NCI-H1417 treated with DMSO at 0.1 percent for 48 hours (cell line): ENCODE measurements at regions not wholly inside any gene's neighbourhood (a gene's known extent, or its start where the extent isn't known, plus 50 kb on each side); places are given as distances from the start of the nearest gene placed in this dataset.
A peak's percentile ranks its signal among the peaks of the same experiment; 100 is the strongest.

Source experiments
- DNase-seq: peaks from one replicate; lab custom pipeline; 2025; lab: John Stamatoyannopoulos, UW

- peak; percentile 33 for DNase-seq
Measured at GRCh38 chr3:177431525-177432176, 234.4 kb upstream of the TBL1XR1 start.

GRCh38 chr3:177435301-177435700 lies 238.0 kb upstream of the TBL1XR1 start:
- no peak for DNase-seq

- no peak for DNase-seq
Measured at GRCh38 chr3:177437513-177438337, 240.4 kb upstream of the TBL1XR1 start.

- no peak for DNase-seq
Measured at GRCh38 chr3:177438596-177439220, 241.4 kb upstream of the TBL1XR1 start.

- no peak for DNase-seq
Measured at GRCh38 chr3:177439694-177440269, 242.5 kb upstream of the TBL1XR1 start.

- no peak for DNase-seq
Measured at GRCh38 chr3:177440456-177441104, 243.3 kb upstream of the TBL1XR1 start.

- no peak for DNase-seq
Measured at GRCh38 chr3:177441276-177441812, 244.1 kb upstream of the TBL1XR1 start.

- DNase-seq, result no peak
Measured at GRCh38 chr3:177441813-177442646, 244.7 kb upstream of the TBL1XR1 start.

GRCh38 chr3:177443469-177443868 lies 246.2 kb upstream of the TBL1XR1 start:
- no peak for DNase-seq

GRCh38 chr3:177444696-177445095 lies 247.4 kb upstream of the TBL1XR1 start:
- no peak for DNase-seq

- DNase-seq, result no peak
Measured at GRCh38 chr3:177445549-177445948, 248.3 kb upstream of the TBL1XR1 start.

GRCh38 chr3:177446165-177446601 lies 248.9 kb upstream of the TBL1XR1 start:
- no peak for DNase-seq

- DNase-seq, result no peak
Measured at GRCh38 chr3:177447938-177448337, 250.7 kb upstream of the TBL1XR1 start.

- DNase-seq, result no peak
Measured at GRCh38 chr3:177448987-177449359, 251.7 kb upstream of the TBL1XR1 start.

- DNase-seq, result no peak
Measured at GRCh38 chr3:177449360-177450006, 252.2 kb upstream of the TBL1XR1 start.

- DNase-seq, result no peak
Measured at GRCh38 chr3:177451301-177451750, 254.0 kb upstream of the TBL1XR1 start.

- no peak for DNase-seq
Measured at GRCh38 chr3:177451864-177452830, 254.9 kb upstream of the TBL1XR1 start.

- no peak for DNase-seq
Measured at GRCh38 chr3:177452831-177453450, 255.7 kb upstream of the TBL1XR1 start.

- no peak for DNase-seq
Measured at GRCh38 chr3:177453451-177453844, 256.2 kb upstream of the TBL1XR1 start.
